HCT116 (cell line): ENCODE measurements at regions not wholly inside any gene's neighbourhood (a gene's known extent, or its start where the extent isn't known, plus 50 kb on each side); places are given as distances from the start of the nearest gene placed in this dataset.

Experiments used
- ELF1 ChIP-seq: IDR thresholded peaks from 2 replicates; pipeline ENCODE4 v1.6.1; 2012; ENCODE audit warnings: low read depth, borderline replicate concordance
- JUND ChIP-seq: IDR thresholded peaks from 2 replicates; pipeline ENCODE4 v1.6.1; 2012
- POLR2AphosphoS5 ChIP-seq: IDR thresholded peaks from 2 replicates; pipeline ENCODE4 v1.6.1; 2011; ENCODE audit warnings: mild to moderate bottlenecking, low read depth, low read length, moderate library complexity
- RAD21 ChIP-seq: IDR thresholded peaks from 2 replicates; pipeline ENCODE4 v1.6.1; 2012; ENCODE audit warnings: low read depth, mild to moderate bottlenecking
- SIN3A ChIP-seq: IDR thresholded peaks from 2 replicates; pipeline ENCODE4 v1.6.1; 2012; ENCODE audit warnings: low read depth
- ZNF274 ChIP-seq: fragments of 200-500 bp; sonication (Bioruptor generic); IDR thresholded peaks from 2 replicates; pipeline ENCODE4 v1.6.1; 2014; ENCODE audit warnings: mild to moderate bottlenecking, low read depth, low read length, inconsistent platforms
- TF ChIP-seq, protein P1 (sequence below), 3 experiments: fragments of 200-600 bp in 1 of 3; sonication (generic) in 1 of 3; IDR thresholded peaks in 2 of 3; conservative IDR thresholded peaks in 1 of 3; 2 replicates each; pipeline ENCODE4 v1.5.1; 2012 to 2017; ENCODE audit warnings: low read depth in 2 of 3, low read length in 2 of 3, antibody characterized with exemption in 1 of 3, borderline replicate concordance in 1 of 3, control low read depth in 1 of 3, mild to moderate bottlenecking in 1 of 3, mixed read lengths in 1 of 3, mixed run types in 1 of 3, moderate library complexity in 1 of 3; ENCODE audit not compliant: insufficient read depth in 1 of 3

GRCh38 chr20:39576771-39577170, 614.6 kb downstream of the DHX35 start:
- TF ChIP-seq POLR2AphosphoS5 (no peak), RAD21 (no peak), JUND (no peak), ELF1 (no peak), SIN3A (no peak), ZNF274 (no peak)
- TF ChIP-seq, protein P1, sequence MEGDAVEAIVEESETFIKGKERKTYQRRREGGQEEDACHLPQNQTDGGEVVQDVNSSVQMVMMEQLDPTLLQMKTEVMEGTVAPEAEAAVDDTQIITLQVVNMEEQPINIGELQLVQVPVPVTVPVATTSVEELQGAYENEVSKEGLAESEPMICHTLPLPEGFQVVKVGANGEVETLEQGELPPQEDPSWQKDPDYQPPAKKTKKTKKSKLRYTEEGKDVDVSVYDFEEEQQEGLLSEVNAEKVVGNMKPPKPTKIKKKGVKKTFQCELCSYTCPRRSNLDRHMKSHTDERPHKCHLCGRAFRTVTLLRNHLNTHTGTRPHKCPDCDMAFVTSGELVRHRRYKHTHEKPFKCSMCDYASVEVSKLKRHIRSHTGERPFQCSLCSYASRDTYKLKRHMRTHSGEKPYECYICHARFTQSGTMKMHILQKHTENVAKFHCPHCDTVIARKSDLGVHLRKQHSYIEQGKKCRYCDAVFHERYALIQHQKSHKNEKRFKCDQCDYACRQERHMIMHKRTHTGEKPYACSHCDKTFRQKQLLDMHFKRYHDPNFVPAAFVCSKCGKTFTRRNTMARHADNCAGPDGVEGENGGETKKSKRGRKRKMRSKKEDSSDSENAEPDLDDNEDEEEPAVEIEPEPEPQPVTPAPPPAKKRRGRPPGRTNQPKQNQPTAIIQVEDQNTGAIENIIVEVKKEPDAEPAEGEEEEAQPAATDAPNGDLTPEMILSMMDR (IDR thresholded peaks at IDR 0.05 in 2 of 3, conservative IDR thresholded peaks at IDR 0.05 in 1 of 3; ENCODE audit: borderline replicate concordance in 1 of 3, insufficient read depth in 1 of 3, low read depth in 2 of 3, low read length in 2 of 3): no peak
